PC-3 (cell line): ENCODE measurements at regions not wholly inside any gene's neighbourhood (a gene's known extent, or its start where the extent isn't known, plus 50 kb on each side); places are given as distances from the start of the nearest gene placed in this dataset.
"Not testable (repeated sequence)": the region's sequence is repeated elsewhere in the genome, so short reads cannot be mapped to it uniquely, and the experiment has no call there.

Experiments used
- ATAC-seq: fragments of 200-7000 bp; cut with Tn5 transposase; 2 replicates; pipeline ENCODE4 v1.9.1; 2020; ENCODE audit warnings: mild to moderate bottlenecking, moderate library complexity
- BruUV-seq: library from RNA; stranded (reverse); fragments of 400-500 nt; replicated peaks from 2 replicates; lab custom pipeline; 2021; lab: Mats Ljungman, UMichigan
- CTCF ChIA-PET: fragments of 300-600 bp; sonication (Branson Sonifier 250); formaldehyde crosslinking; loops from one replicate; lab custom pipeline; 2022; ENCODE audit warnings: antibody characterized with exemption; lab: Charles Lee
- POLR2A ChIA-PET: fragments of 300-600 bp; sonication (Branson Sonifier 250); formaldehyde crosslinking; loops from one replicate; lab custom pipeline; 2022; ENCODE audit warnings: antibody characterized with exemption; ENCODE audit not compliant: unreplicated experiment; lab: Charles Lee
- DNase-seq: peaks from one replicate; pipeline ENCODE4 v3.0.0-alpha.2; 2015
- H2AFZ ChIP-seq: fragments of 300-600 bp; sonication (generic); 2 replicates; pipeline ENCODE4 v1.6.0; 2016; ENCODE audit warnings: antibody characterized with exemption, low read length
- H3F3A ChIP-seq: fragments of 300-600 bp; sonication (generic); one replicate; pipeline ENCODE4 v1.6.0; 2017; ENCODE audit warnings: antibody characterized with exemption, low read length, control low read depth, mild to moderate bottlenecking; ENCODE audit not compliant: unreplicated experiment
- H3K27ac ChIP-seq: fragments of 300-600 bp; sonication (generic); 2 replicates; pipeline ENCODE4 v1.5.1; 2016; ENCODE audit warnings: mild to moderate bottlenecking, low read length
- H3K27me3 ChIP-seq: fragments of 300-600 bp; sonication (generic); 2 replicates; pipeline ENCODE4 v1.6.1; 2016; ENCODE audit warnings: low read length, mixed read lengths
- H3K36me3 ChIP-seq: fragments of 300-600 bp; sonication (generic); 2 replicates; pipeline ENCODE4 v1.6.1; 2016; ENCODE audit warnings: low read depth, mixed run types, low read length, mixed read lengths
- H3K4me1 ChIP-seq: fragments of 300-600 bp; sonication (generic); 2 replicates; pipeline ENCODE4 v1.5.1; 2016; ENCODE audit warnings: low read length; ENCODE audit not compliant: insufficient read depth
- H3K4me2 ChIP-seq: fragments of 300-600 bp; sonication (generic); 2 replicates; pipeline ENCODE4 v1.6.0; 2016; ENCODE audit warnings: low read length
- H3K4me3 ChIP-seq: fragments of 300-600 bp; sonication (generic); 2 replicates; pipeline ENCODE4 v1.5.1; 2016; ENCODE audit warnings: mild to moderate bottlenecking, low read length, mixed read lengths
- H3K79me2 ChIP-seq: fragments of 300-600 bp; sonication (generic); 2 replicates; pipeline ENCODE4 v1.6.1; 2017; ENCODE audit warnings: low read length, mixed read lengths
- H3K9ac ChIP-seq: fragments of 300-600 bp; sonication (generic); 2 replicates; pipeline ENCODE4 v1.6.0; 2016; ENCODE audit warnings: mild to moderate bottlenecking, low read length
- H3K9me2 ChIP-seq: fragments of 300-600 bp; sonication (generic); replicated peaks from 2 replicates; pipeline ENCODE4 v1.6.1; 2016; ENCODE audit warnings: mixed run types, low read length, mixed read lengths
- H3K9me3 ChIP-seq: fragments of 300-600 bp; sonication (generic); 2 replicates; pipeline ENCODE4 v1.6.1; 2016; ENCODE audit warnings: low read length, mixed read lengths
- H4K20me1 ChIP-seq: fragments of 300-600 bp; sonication (generic); 2 replicates; pipeline ENCODE4 v1.6.1; 2016; ENCODE audit warnings: low read length, mixed read lengths
- EZH2 ChIP-seq: fragments of 300-600 bp; sonication (generic); IDR thresholded peaks from one replicate; pipeline ENCODE4 v1.6.1; 2017; ENCODE audit warnings: antibody characterized with exemption, mild to moderate bottlenecking, low read length; ENCODE audit not compliant: unreplicated experiment
- EZH2phosphoT487 ChIP-seq: fragments of 300-600 bp; sonication (generic); IDR thresholded peaks from 2 replicates; pipeline ENCODE4 v1.6.1; 2018; ENCODE audit warnings: mild to moderate bottlenecking, antibody characterized with exemption, low read length, borderline replicate concordance
- intact Hi-C: fragments of 100-400 bp; cut with micrococcal nuclease; formaldehyde crosslinking; loops from 2 replicates; pipeline ENCODE4 v1.9.0; 2023
- TF ChIP-seq, protein P1 (sequence below): fragments of 300-600 bp; sonication (generic); conservative IDR thresholded peaks from 2 replicates; pipeline ENCODE4 v1.5.1; 2017; ENCODE audit warnings: antibody characterized with exemption, low read depth, mild to moderate bottlenecking, low read length

DNA sequence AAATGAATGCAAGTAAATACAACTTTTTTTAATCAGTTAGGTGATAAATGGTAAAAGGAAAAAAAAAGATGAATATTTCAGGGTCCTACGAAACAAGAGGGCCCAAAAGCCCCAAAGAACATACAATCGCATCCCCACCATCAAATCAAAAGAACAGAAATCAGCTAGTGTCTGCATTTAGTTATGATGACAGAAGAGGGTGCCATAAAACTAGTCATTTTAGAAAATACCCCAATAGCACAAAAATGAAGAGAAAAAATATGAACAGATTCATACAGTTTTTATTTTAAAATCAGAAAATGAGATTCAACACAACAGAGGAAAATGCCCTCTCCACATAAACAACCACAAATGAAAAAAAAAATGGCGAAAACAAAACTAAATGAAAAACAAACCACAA is 905.5 kb downstream of the REEP3 start:
- H3K27ac ChIP-seq, result no peak overlapping the region
- no peaks in the 10 kb centered on the region for H4K20me1 ChIP-seq
- H3F3A ChIP-seq, result no peaks in the 10 kb centered on the region
- no TSS peak for BruUV-seq
- DNase-seq (no peak), ATAC-seq (no peak)
- no peak overlapping the region for H2AFZ ChIP-seq
- H3K4me1 ChIP-seq, result no peaks in the 10 kb centered on the region
- ChIA-PET CTCF (no interaction called here), POLR2A (no interaction called here)
- no peaks in the 10 kb centered on the region for H3K9me2 ChIP-seq
- no peaks in the 10 kb centered on the region for H3K9me3 ChIP-seq
- H3K4me3 ChIP-seq, result no peak overlapping the region
- H3K4me2 ChIP-seq, result no peak overlapping the region
- no peaks in the 10 kb centered on the region for H3K79me2 ChIP-seq
- H3K27me3 ChIP-seq, result no peaks in the 10 kb centered on the region
- no peak overlapping the region for H3K9ac ChIP-seq
- TF ChIP-seq EZH2 (no peak), EZH2phosphoT487 (no peak)
- TF ChIP-seq, protein P1, sequence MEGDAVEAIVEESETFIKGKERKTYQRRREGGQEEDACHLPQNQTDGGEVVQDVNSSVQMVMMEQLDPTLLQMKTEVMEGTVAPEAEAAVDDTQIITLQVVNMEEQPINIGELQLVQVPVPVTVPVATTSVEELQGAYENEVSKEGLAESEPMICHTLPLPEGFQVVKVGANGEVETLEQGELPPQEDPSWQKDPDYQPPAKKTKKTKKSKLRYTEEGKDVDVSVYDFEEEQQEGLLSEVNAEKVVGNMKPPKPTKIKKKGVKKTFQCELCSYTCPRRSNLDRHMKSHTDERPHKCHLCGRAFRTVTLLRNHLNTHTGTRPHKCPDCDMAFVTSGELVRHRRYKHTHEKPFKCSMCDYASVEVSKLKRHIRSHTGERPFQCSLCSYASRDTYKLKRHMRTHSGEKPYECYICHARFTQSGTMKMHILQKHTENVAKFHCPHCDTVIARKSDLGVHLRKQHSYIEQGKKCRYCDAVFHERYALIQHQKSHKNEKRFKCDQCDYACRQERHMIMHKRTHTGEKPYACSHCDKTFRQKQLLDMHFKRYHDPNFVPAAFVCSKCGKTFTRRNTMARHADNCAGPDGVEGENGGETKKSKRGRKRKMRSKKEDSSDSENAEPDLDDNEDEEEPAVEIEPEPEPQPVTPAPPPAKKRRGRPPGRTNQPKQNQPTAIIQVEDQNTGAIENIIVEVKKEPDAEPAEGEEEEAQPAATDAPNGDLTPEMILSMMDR, result peak; percentile 41
- intact Hi-C loops, result loop anchor here (10.0 kb wide), 1 partner anchor 928 kb away; no protein-coding TSS in a partner anchor
- no peaks in the 10 kb centered on the region for H3K36me3 ChIP-seq

DNA sequence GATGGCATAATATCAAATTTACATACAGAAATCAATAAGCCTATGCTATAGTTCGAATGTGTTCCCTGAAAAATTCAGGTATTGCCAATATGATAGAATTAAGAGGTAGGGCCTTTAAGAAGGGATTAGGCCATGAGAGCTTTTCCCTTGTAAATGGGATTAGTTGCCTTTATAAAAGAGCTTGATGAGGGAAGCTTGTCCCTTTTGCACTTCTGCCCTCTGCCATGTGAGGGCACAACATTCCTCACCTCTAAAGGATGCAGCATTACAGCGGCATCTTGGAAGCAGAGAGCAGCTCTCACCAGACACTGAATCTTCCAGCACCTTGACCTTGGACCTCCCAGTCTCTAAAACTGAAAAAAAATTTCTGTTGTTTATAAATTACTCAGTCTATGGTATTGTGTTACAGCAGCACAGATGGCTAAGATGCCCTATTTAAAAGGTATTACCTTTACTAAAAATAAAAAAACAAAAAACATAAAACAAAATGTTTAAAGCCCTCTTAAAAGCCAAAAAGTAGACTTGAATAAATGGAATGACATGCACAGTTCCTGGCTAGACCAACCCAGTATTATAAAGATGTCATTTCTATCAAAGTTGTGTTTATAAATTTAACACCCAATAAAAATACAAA is 909.6 kb downstream of the REEP3 start:
- no peaks in the 10 kb centered on the region for H3K79me2 ChIP-seq
- no peak overlapping the region for H2AFZ ChIP-seq
- H3K9ac ChIP-seq, result no peak overlapping the region
- POLR2A ChIA-PET, result interaction anchor here (0.7 kb wide), 1 partner anchor 163 kb away, joined by 4 read pairs; no protein-coding TSS in a partner anchor
- ATAC-seq, result peak; percentile 99
- H3K4me2 ChIP-seq, result no peak overlapping the region
- intact Hi-C loops, result loop anchor here (1.0 to 5.0 kb wide), 5 partner anchors 74 to 531 kb away; no protein-coding TSS in a partner anchor
- no peaks in the 10 kb centered on the region for H3K36me3 ChIP-seq
- peak; percentile 81 for DNase-seq
- H4K20me1 ChIP-seq, result no peaks in the 10 kb centered on the region
- BruUV-seq, result no TSS peak
- TF ChIP-seq EZH2, result no peak
- TF ChIP-seq EZH2phosphoT487, result no peak
- TF ChIP-seq, protein P1, result peak; percentile 88
- H3K27ac ChIP-seq, result no peak overlapping the region
- no peaks in the 10 kb centered on the region for H3K4me1 ChIP-seq
- no peaks in the 10 kb centered on the region for H3K9me2 ChIP-seq
- H3F3A ChIP-seq, result no peaks in the 10 kb centered on the region
- no peaks in the 10 kb centered on the region for H3K27me3 ChIP-seq
- no peaks in the 10 kb centered on the region for H3K9me3 ChIP-seq
- no peak overlapping the region for H3K4me3 ChIP-seq
- CTCF ChIA-PET, result interaction anchor here (0.5 to 1.1 kb wide), 10 partner anchors 12 to 1304 kb away, joined by 3 to 7 read pairs (median 4); no protein-coding TSS in a partner anchor

DNA sequence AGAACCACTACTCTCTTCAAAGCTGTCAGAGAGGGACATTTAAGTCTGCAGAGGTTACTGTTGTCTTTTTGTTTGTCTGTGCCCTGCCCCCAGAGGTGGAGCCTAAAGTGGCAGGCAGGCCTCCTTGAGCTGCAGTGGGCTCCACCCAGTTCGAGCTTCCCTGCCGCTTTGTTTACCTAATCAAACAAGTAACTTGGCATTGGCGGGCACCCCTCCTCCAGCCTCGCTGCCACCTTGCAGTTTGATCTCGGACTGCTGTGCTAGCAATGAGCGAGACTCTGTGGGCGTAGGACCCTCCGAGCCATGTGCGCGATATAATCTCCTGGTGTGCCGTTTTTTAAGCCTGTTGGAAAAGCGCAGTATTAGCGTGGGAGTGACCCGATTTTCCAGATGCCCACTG is 920.7 kb downstream of the REEP3 start:
- H3K4me3 ChIP-seq, BruUV-seq, H3K27ac ChIP-seq, intact Hi-C loops, H3K79me2 ChIP-seq, H3K4me1 ChIP-seq, CTCF ChIA-PET, H4K20me1 ChIP-seq, H3F3A ChIP-seq, H3K4me2 ChIP-seq, H2AFZ ChIP-seq, DNase-seq, H3K9ac ChIP-seq, H3K9me2 ChIP-seq, ATAC-seq, H3K36me3 ChIP-seq, H3K9me3 ChIP-seq, H3K27me3 ChIP-seq, POLR2A ChIA-PET: not testable (repeated sequence)
